Brain microvascular endothelial cell (primary cell): ENCODE measurements at regions not wholly inside any gene's neighbourhood (a gene's known extent, or its start where the extent isn't known, plus 50 kb on each side); places are given as distances from the start of the nearest gene placed in this dataset.
"Not testable (repeated sequence)": the region's sequence is repeated elsewhere in the genome, so short reads cannot be mapped to it uniquely, and the experiment has no call there.

Experiments
- DNase-seq: peaks from one replicate; pipeline ENCODE4 v3.0.0-alpha.2; 2020
- H3K27ac ChIP-seq: fragments of 250-450 bp; sonication (Bioruptor Pico); 2 replicates; pipeline ENCODE4 v1.5.1; 2020; ENCODE audit warnings: mild to moderate bottlenecking, moderate library complexity
- H3K27me3 ChIP-seq: fragments of 250-450 bp; sonication (Bioruptor Pico); replicated peaks from 2 replicates; pipeline ENCODE4 v1.5.1; 2020; ENCODE audit warnings: mild to moderate bottlenecking
- H3K36me3 ChIP-seq: fragments of 250-450 bp; sonication (Bioruptor Pico); replicated peaks from 2 replicates; pipeline ENCODE4 v1.5.1; 2020; ENCODE audit warnings: mild to moderate bottlenecking
- H3K4me3 ChIP-seq: 2 replicates; pipeline ENCODE4 v1.5.1; 2011; ENCODE audit warnings: low read depth, mild to moderate bottlenecking, control low read depth, low read length, moderate library complexity
- CTCF ChIP-seq: IDR thresholded peaks from 2 replicates; pipeline ENCODE4 v1.5.1; 2011; ENCODE audit warnings: low read depth, mild to moderate bottlenecking, moderate library complexity, low read length, control low read depth, inconsistent platforms; ENCODE audit errors: missing control alignments
- in situ Hi-C: cut with HindIII; loops from 2 replicates; pipeline ENCODE4 v1.10.0; 2017; ENCODE audit warnings: low sequenced_read_pairs, low pct_ligation_motif_present

- no peak overlapping the region for H3K27ac ChIP-seq
- H3K4me3 ChIP-seq: no peak overlapping the region
- in situ Hi-C loops: no loop called here
- H3K36me3 ChIP-seq: no peaks in the 10 kb centered on the region
- no peaks in the 10 kb centered on the region for H3K27me3 ChIP-seq
- no peak for TF ChIP-seq CTCF
- DNase-seq: no peak
Measured at GRCh38 chr6:133129556-133129955, 111.6 kb upstream of the EYA4 start.

GRCh38 chr6:133130863-133131262 lies 110.3 kb upstream of the EYA4 start:
- no peaks in the 10 kb centered on the region for H3K36me3 ChIP-seq
- no peaks in the 10 kb centered on the region for H3K27me3 ChIP-seq
- no peak for TF ChIP-seq CTCF
- no peak overlapping the region for H3K27ac ChIP-seq
- in situ Hi-C loops: no loop called here
- no peak overlapping the region for H3K4me3 ChIP-seq
- no peak for DNase-seq

GRCh38 chr6:133131621-133132465 lies 109.3 kb upstream of the EYA4 start:
- no peak overlapping the region for H3K4me3 ChIP-seq
- no peak for DNase-seq
- H3K36me3 ChIP-seq: no peaks in the 10 kb centered on the region
- H3K27ac ChIP-seq: no peak overlapping the region
- no peak for TF ChIP-seq CTCF
- H3K27me3 ChIP-seq: no peaks in the 10 kb centered on the region
- in situ Hi-C loops: no loop called here

- no peak overlapping the region for H3K27ac ChIP-seq
- in situ Hi-C loops: no loop called here
- no peak for TF ChIP-seq CTCF
- H3K27me3 ChIP-seq: no peaks in the 10 kb centered on the region
- no peak for DNase-seq
- no peak overlapping the region for H3K4me3 ChIP-seq
- no peaks in the 10 kb centered on the region for H3K36me3 ChIP-seq
Measured at GRCh38 chr6:133132466-133132971, 108.6 kb upstream of the EYA4 start.

GRCh38 chr6:133136177-133136880 lies 104.8 kb upstream of the EYA4 start:
- Histone ChIP-seq H3K4me3 (no peak overlapping the region), H3K27me3 (no peaks in the 10 kb centered on the region), H3K36me3 (no peaks in the 10 kb centered on the region), H3K27ac (no peak overlapping the region)
- in situ Hi-C loops: no loop called here
- TF ChIP-seq CTCF: no peak
- no peak for DNase-seq

GRCh38 chr6:133147470-133148184 lies 93.5 kb upstream of the EYA4 start:
- not testable (repeated sequence) for DNase-seq

More at GRCh38 chr6:133147470-133148184, 93.5 kb upstream of the EYA4 start:
- H3K27ac ChIP-seq, H3K36me3 ChIP-seq, H3K27me3 ChIP-seq, H3K4me3 ChIP-seq, in situ Hi-C loops: not testable (repeated sequence)
